ENCODE measurements at regions not wholly inside any gene's neighbourhood (a gene's known extent, or its start where the extent isn't known, plus 50 kb on each side); places are given as distances from the start of the nearest gene placed in this dataset.

DNA sequence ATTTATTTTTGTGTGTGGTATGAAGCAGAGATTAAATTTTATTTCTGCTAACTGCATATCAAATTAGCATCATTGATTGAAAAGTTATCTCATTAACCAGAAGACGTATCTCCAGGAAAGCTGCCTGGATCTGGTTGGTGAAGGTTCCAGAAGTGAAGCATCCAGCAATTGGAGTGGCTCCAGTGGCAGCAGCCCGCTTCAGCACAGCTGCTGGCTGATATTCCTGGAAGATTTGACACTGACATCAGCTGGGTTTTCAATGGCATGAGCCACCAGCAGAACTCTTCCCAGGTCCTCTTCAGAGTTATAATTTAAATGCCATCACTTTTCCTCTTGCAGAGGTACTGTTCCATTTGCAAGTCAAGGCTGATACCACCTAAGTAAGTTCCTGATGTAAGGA lies 363.5 kb downstream of the BCKDHB start:
- H3F3A ChIP-seq (ENCODE audit: insufficient read depth, low read length): no peaks in the 10 kb centered on the region

DNA sequence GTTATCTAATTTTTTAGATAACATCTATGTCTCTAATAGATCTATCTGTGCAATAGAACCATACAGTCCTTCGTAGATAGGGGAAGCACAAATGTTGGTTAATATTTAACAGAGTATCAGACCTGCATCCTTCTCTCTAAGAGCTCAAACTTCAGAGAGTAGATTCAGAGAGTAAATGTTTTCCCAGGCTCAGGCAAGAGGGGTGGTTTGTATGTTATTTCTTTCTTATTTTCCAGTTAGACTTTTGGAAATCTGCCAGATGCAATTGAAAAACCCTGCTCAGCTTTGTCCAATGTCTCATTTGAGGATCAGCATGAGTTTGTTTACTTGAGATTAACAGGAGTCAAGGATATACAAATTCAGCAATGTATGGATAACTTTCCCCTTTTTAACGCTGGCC lies 361.9 kb downstream of the BCKDHB start:
- Histone ChIP-seq H3K4me3 (ENCODE audit: low read depth, low read length, poor library complexity, severe bottlenecking) (no peak overlapping the region), H3K79me2 (ENCODE audit: insufficient read depth, low read length) (no peaks in the 10 kb centered on the region), H3K9me3 (ENCODE audit: low read length) (no peaks in the 10 kb centered on the region), H2AFZ (ENCODE audit: low read length) (no peak overlapping the region), H3K27ac (ENCODE audit: low read depth, low read length, poor library complexity, severe bottlenecking) (no peak overlapping the region), H3K4me2 (ENCODE audit: low read length) (no peak overlapping the region), H3K4me1 (ENCODE audit: insufficient read depth, low read length, severe bottlenecking) (no peaks in the 10 kb centered on the region), H4K20me1 (ENCODE audit: insufficient read depth, low read length) (no peaks in the 10 kb centered on the region), H3K9ac (ENCODE audit: low read length) (no peak overlapping the region), H3K9me2 (ENCODE audit: low read depth, low read length) (no peaks in the 10 kb centered on the region), H3F3A (ENCODE audit: insufficient read depth, low read length) (no peaks in the 10 kb centered on the region), H3K36me3 (ENCODE audit: insufficient read depth, low read length) (no peaks in the 10 kb centered on the region), H3K27me3 (ENCODE audit: insufficient read depth, low read length) (no peaks in the 10 kb centered on the region)
- TF ChIP-seq EZH2 (IDR thresholded peaks at IDR 0.05; ENCODE audit: borderline replicate concordance, low read length): no peak
- TF ChIP-seq, protein P1, sequence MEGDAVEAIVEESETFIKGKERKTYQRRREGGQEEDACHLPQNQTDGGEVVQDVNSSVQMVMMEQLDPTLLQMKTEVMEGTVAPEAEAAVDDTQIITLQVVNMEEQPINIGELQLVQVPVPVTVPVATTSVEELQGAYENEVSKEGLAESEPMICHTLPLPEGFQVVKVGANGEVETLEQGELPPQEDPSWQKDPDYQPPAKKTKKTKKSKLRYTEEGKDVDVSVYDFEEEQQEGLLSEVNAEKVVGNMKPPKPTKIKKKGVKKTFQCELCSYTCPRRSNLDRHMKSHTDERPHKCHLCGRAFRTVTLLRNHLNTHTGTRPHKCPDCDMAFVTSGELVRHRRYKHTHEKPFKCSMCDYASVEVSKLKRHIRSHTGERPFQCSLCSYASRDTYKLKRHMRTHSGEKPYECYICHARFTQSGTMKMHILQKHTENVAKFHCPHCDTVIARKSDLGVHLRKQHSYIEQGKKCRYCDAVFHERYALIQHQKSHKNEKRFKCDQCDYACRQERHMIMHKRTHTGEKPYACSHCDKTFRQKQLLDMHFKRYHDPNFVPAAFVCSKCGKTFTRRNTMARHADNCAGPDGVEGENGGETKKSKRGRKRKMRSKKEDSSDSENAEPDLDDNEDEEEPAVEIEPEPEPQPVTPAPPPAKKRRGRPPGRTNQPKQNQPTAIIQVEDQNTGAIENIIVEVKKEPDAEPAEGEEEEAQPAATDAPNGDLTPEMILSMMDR (IDR thresholded peaks at IDR 0.05; ENCODE audit: low read length): no peak

More for the DNA sequence above, 363.5 kb downstream of the BCKDHB start:
- Histone ChIP-seq H3K36me3 (ENCODE audit: insufficient read depth, low read length) (no peaks in the 10 kb centered on the region), H3K4me2 (ENCODE audit: low read length) (no peak overlapping the region), H3K9me2 (ENCODE audit: low read depth, low read length) (no peaks in the 10 kb centered on the region), H3K9ac (ENCODE audit: low read length) (no peak overlapping the region), H3K27ac (ENCODE audit: low read depth, low read length, poor library complexity, severe bottlenecking) (no peak overlapping the region), H3K27me3 (ENCODE audit: insufficient read depth, low read length) (no peaks in the 10 kb centered on the region), H4K20me1 (ENCODE audit: insufficient read depth, low read length) (no peaks in the 10 kb centered on the region), H3K4me1 (ENCODE audit: insufficient read depth, low read length, severe bottlenecking) (no peaks in the 10 kb centered on the region), H3K79me2 (ENCODE audit: insufficient read depth, low read length) (no peaks in the 10 kb centered on the region), H3K4me3 (ENCODE audit: low read depth, low read length, poor library complexity, severe bottlenecking) (no peak overlapping the region), H3K9me3 (ENCODE audit: low read length) (no peaks in the 10 kb centered on the region), H2AFZ (ENCODE audit: low read length) (no peak overlapping the region)
- TF ChIP-seq, protein P1 (IDR thresholded peaks at IDR 0.05; ENCODE audit: low read length): no peak
- TF ChIP-seq EZH2 (IDR thresholded peaks at IDR 0.05; ENCODE audit: borderline replicate concordance, low read length): no peak

DNA sequence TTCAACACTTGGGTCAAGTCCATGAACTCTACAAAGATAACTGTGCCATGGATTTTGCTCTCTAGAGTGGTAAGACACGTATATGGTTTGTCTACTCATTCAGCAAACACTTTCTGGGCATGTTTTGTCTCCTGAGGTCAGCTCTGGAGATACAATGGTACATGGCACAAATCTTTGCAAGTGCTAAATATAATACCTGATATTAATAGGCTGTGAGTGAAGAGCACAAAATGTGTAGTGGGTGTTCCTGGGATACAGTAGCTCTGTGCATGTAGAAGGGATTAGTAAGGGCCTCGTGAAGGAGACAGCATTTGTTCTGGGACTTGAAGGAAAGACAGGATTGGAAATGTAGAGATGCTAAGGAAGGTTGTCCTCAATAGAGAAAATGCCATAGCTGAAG lies 360.9 kb downstream of the BCKDHB start:
- H3K27me3 ChIP-seq (ENCODE audit: insufficient read depth, low read length): no peaks in the 10 kb centered on the region

More for the DNA sequence above, 360.9 kb downstream of the BCKDHB start:
- Histone ChIP-seq H3K4me3 (ENCODE audit: low read depth, low read length, poor library complexity, severe bottlenecking) (no peak overlapping the region), H3K36me3 (ENCODE audit: insufficient read depth, low read length) (no peaks in the 10 kb centered on the region), H3K9me3 (ENCODE audit: low read length) (no peaks in the 10 kb centered on the region), H3K9ac (ENCODE audit: low read length) (no peak overlapping the region), H2AFZ (ENCODE audit: low read length) (no peak overlapping the region), H3K4me1 (ENCODE audit: insufficient read depth, low read length, severe bottlenecking) (no peaks in the 10 kb centered on the region), H3K4me2 (ENCODE audit: low read length) (no peak overlapping the region), H3K27ac (ENCODE audit: low read depth, low read length, poor library complexity, severe bottlenecking) (no peak overlapping the region), H4K20me1 (ENCODE audit: insufficient read depth, low read length) (no peaks in the 10 kb centered on the region), H3K79me2 (ENCODE audit: insufficient read depth, low read length) (no peaks in the 10 kb centered on the region), H3K9me2 (ENCODE audit: low read depth, low read length) (no peaks in the 10 kb centered on the region), H3F3A (ENCODE audit: insufficient read depth, low read length) (no peaks in the 10 kb centered on the region)
- no peak for TF ChIP-seq EZH2 (IDR thresholded peaks at IDR 0.05; ENCODE audit: borderline replicate concordance, low read length)
- TF ChIP-seq, protein P1 (IDR thresholded peaks at IDR 0.05; ENCODE audit: low read length): no peak

All from OCI-LY1 (cell line).